Right lobe of liver (tissue), 4 donors: ENCODE measurements at regions not wholly inside any gene's neighbourhood (a gene's known extent, or its start where the extent isn't known, plus 50 kb on each side); places are given as distances from the start of the nearest gene placed in this dataset.

ENCODE experiments used
- CTCF ChIP-seq, 4 donors: fragments of 200-600 bp in 3 of 4; fragments of 450-650 bp in 1 of 4; IDR thresholded peaks; one replicate each; pipeline versions ENCODE4 v1.5.1 to v1.8.0; 2016 to 2022; ENCODE audit warnings: antibody characterized with exemption in 4 of 4, mild to moderate bottlenecking in 2 of 4
- POLR2A ChIP-seq: fragments of 450-650 bp; IDR thresholded peaks from one replicate; pipeline ENCODE4 v1.6.1; 2017; ENCODE audit warnings: antibody characterized with exemption, mild to moderate bottlenecking
- donor health status: DM: no; HTN: no; CAD: no.
- donor health status: DM: no; HTN: no; CAD: no.
- donor health status: DM: no; HTN: yes; CAD: no.

- TF ChIP-seq CTCF (IDR thresholded peaks at IDR 0.05) (no peak), POLR2A (no peak)
These were observed 158.3 kb downstream of the GLI2 start for GRCh38 chr2:120893811-120894584.
